A549 (cell line): ENCODE measurements at regions not wholly inside any gene's neighbourhood (a gene's known extent, or its start where the extent isn't known, plus 50 kb on each side); places are given as distances from the start of the nearest gene placed in this dataset.

ENCODE experiments used
- ATAC-seq, 2 experiments: fragments of 200-7000 bp in 1 of 2; fragments of >200 bp in 1 of 2; cut with Nextera tagmentation in 1 of 2; cut with Tn5 transposase in 1 of 2; 3 replicates each; pipeline versions ENCODE4 v1.8.0 to v1.9.1; 2018 to 2020; ENCODE audit warnings: mild to moderate bottlenecking in 1 of 2, moderate library complexity in 1 of 2
- CTCF ChIA-PET: fragments of 300-600 bp; sonication (Branson Sonifier 250); formaldehyde crosslinking; extraction: SDS; loops from one replicate; lab custom pipeline; 2021; ENCODE audit warnings: antibody characterized with exemption, inconsistent platforms; lab: Yijun Ruan, JAX
- POLR2A ChIA-PET: fragments of 350-600 bp; formaldehyde crosslinking; extraction: SDS; loops from one replicate; lab custom pipeline; 2021; ENCODE audit warnings: antibody characterized with exemption, inconsistent platforms; lab: Yijun Ruan, JAX
- DNase-seq, 2 experiments: peaks; one replicate each; pipeline versions ENCODE4 v3.0.0 to v3.0.0-alpha.2; 2011 to 2016; ENCODE audit warnings: low read depth in 1 of 2, low spot score in 1 of 2
- FAIRE-seq: peaks from 2 replicates; lab custom pipeline; 2011; peaks lifted over from hg19 to GRCh38; lab: Jason Lieb, UNC
- H3K27ac ChIP-seq, 2 experiments: fragments of >200 bp; sonication (Bioruptor Twin); formaldehyde crosslinking; 3 replicates each; pipeline ENCODE4 v1.5.1; 2016 to 2017
- H3K4me1 ChIP-seq: fragments of >200 bp; sonication (Bioruptor Twin); formaldehyde crosslinking; 3 replicates; pipeline ENCODE4 v1.6.1; 2016
- H3K4me2 ChIP-seq: fragments of >200 bp; sonication (Bioruptor Twin); formaldehyde crosslinking; 3 replicates; pipeline ENCODE4 v1.6.1; 2016
- H3K4me3 ChIP-seq: fragments of >200 bp; sonication (Bioruptor Twin); formaldehyde crosslinking; 3 replicates; pipeline ENCODE4 v1.5.1; 2016
- H3K9me3 ChIP-seq: fragments of >200 bp; sonication (Bioruptor Twin); formaldehyde crosslinking; 3 replicates; pipeline ENCODE4 v1.6.1; 2016
- CBX2 ChIP-seq: fragments of 200-600 bp; sonication (generic); IDR thresholded peaks from 2 replicates; pipeline ENCODE4 v1.6.1; 2016; ENCODE audit warnings: low read depth, mild to moderate bottlenecking, borderline replicate concordance
- CHD4 ChIP-seq: fragments of 200-600 bp; sonication (generic); IDR thresholded peaks from 2 replicates; pipeline ENCODE4 v1.6.1; 2016; ENCODE audit warnings: antibody characterized with exemption, mild to moderate bottlenecking, borderline replicate concordance
- EHMT2 ChIP-seq: fragments of 200-600 bp; sonication (generic); IDR thresholded peaks from 2 replicates; pipeline ENCODE4 v1.6.1; 2016; ENCODE audit warnings: antibody characterized with exemption, low read depth, mild to moderate bottlenecking, moderate library complexity
- FOSL2 ChIP-seq, 2 experiments: fragments of 450-650 bp in 1 of 2; fragments of >200 bp in 1 of 2; sonication (Bioruptor Twin) in 1 of 2; formaldehyde crosslinking; IDR thresholded peaks; 2 replicates each; pipeline versions ENCODE4 v1.5.0 to v1.6.1; 2016 to 2020; ENCODE audit warnings: mild to moderate bottlenecking in 1 of 2, moderate library complexity in 1 of 2
- FOXS1 ChIP-seq: fragments of 250-450 bp; sonication (Bioruptor Pico); IDR thresholded peaks from 2 replicates; pipeline ENCODE4 v1.5.0; 2020; ENCODE audit warnings: mild to moderate bottlenecking, moderate library complexity
- HOXA7 ChIP-seq: fragments of 250-450 bp; sonication (Bioruptor Pico); IDR thresholded peaks from 2 replicates; pipeline ENCODE4 v1.5.0; 2020; ENCODE audit warnings: mild to moderate bottlenecking, moderate library complexity
- NFE2L2 ChIP-seq: fragments of 150-350 bp; conservative IDR thresholded peaks from 2 replicates; pipeline ENCODE4 v1.6.1; 2014; ENCODE audit warnings: low read length
- PHF8 ChIP-seq: fragments of 200-600 bp; sonication (generic); IDR thresholded peaks from 2 replicates; pipeline ENCODE4 v1.6.1; 2016; ENCODE audit warnings: low read depth, mild to moderate bottlenecking, antibody characterized with exemption, moderate library complexity, borderline replicate concordance
- POLR2A ChIP-seq: IDR thresholded peaks from 2 replicates; pipeline ENCODE4 v1.6.1; 2012; ENCODE audit warnings: mild to moderate bottlenecking, low read length
- SMC3 ChIP-seq: fragments of >200 bp; sonication (Bioruptor Twin); formaldehyde crosslinking; IDR thresholded peaks from 3 replicates; pipeline ENCODE4 v1.6.1; 2018; ENCODE audit warnings: inconsistent platforms
- SREBF2 ChIP-seq: fragments of 450-650 bp; IDR thresholded peaks from 2 replicates; pipeline ENCODE4 v1.6.1; 2014; ENCODE audit warnings: mild to moderate bottlenecking, moderate library complexity
- TFCP2L1 ChIP-seq: fragments of 250-450 bp; sonication (Bioruptor Pico); IDR thresholded peaks from 2 replicates; pipeline ENCODE4 v1.5.0; 2021; ENCODE audit warnings: mild to moderate bottlenecking
- ZFP36 ChIP-seq: fragments of 450-650 bp; IDR thresholded peaks from 2 replicates; pipeline ENCODE4 v1.6.1; 2014; ENCODE audit warnings: borderline replicate concordance; ENCODE audit not compliant: partially characterized antibody
- ZSCAN20 ChIP-seq: fragments of 250-450 bp; sonication (Bioruptor Pico); IDR thresholded peaks from 2 replicates; pipeline ENCODE4 v1.8.0; 2022; ENCODE audit warnings: mild to moderate bottlenecking, moderate library complexity
- WGBS: methylation state at CpG from one replicate; pipeline ENCODE4 v1.1.6; 2017; ENCODE audit errors: missing lambda C conversion rate; 5-methylcytosine and 5-hydroxymethylcytosine counted together
- TF ChIP-seq, protein P1 (sequence below): fragments of 200-600 bp; sonication (generic); IDR thresholded peaks from 2 replicates; pipeline ENCODE4 v1.6.1; 2016; ENCODE audit warnings: antibody characterized with exemption, mild to moderate bottlenecking, moderate library complexity
- TF ChIP-seq, protein P2 (sequence below): fragments of >200 bp; sonication (Bioruptor Twin); formaldehyde crosslinking; IDR thresholded peaks from 3 replicates; pipeline ENCODE4 v1.6.1; 2016
- TF ChIP-seq, protein P3 (sequence below): fragments of >200 bp; sonication (Bioruptor Twin); formaldehyde crosslinking; IDR thresholded peaks from 2 replicates; pipeline ENCODE4 v1.6.1; 2016

DNA sequence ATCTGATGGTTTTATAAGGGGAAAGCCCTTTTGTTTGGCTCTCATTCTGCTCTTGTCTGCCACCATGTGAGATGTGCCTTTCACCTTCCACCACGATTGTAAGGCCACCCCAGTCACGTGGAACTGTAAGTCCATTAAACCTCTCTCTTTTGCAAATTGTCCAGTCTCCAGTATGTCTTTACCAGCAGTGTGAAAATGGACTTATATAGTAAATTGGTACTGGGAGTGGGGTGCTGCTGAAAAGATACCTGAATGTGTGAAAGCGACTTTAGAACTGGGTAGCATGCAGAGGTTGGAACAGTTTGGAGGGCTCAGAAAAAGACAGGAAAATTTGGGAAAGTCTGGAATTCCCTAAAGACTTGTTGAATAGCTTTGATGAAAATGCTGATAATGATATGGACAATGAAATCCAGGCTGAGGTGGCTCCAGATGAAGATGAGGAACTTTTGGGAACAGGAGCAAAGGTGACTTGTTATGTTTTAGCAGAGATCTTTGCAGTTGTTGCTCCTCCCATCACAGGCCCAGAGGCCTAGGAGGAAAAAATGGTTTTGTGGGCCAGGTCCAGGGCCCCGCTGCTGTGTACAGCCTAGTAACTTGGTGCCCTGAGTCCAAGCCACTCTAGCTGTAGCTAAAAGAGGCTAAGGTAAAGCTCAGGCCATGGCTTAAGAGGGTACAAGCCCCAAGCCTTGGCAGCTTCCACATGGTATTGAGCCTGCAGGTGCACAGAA, 275.7 kb upstream of the NPSR1 start:
- no peak for TF ChIP-seq FOSL2 (IDR thresholded peaks at IDR 0.05)
- TF ChIP-seq FOSL2 (CRISPR knock-in tag; IDR thresholded peaks at IDR 0.05): no peak
- no peak for TF ChIP-seq PHF8
- peak; percentile 93 for TF ChIP-seq ZFP36
- no peak for TF ChIP-seq SMC3
- no peak for TF ChIP-seq FOXS1 (CRISPR knock-in tag)
- TF ChIP-seq NFE2L2: no peak
- POLR2A ChIA-PET: no interaction called here

DNA sequence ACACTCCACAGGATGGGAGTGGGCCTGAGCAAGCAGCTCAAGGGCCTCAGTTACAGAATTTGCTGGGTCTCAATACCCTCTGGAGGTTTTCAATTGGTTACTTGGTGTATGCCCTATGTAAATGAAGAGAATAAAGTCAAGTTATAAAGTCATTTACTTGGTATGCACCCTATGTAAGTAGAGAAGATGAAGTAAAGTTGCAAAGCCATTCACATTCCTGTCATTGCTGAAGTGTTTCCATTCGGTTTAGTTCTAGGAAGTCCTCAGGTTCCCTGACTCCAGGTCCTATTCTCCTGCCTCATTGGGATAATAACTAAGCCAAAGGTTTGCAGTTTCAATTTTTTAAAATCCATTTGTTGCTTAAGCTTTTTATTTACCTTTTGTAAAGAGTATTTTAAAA, 272.6 kb upstream of the NPSR1 start:
- TF ChIP-seq EHMT2: no peak
- no peak for TF ChIP-seq HOXA7
- no peak for TF ChIP-seq ZSCAN20
- no peak for DNase-seq
- Histone ChIP-seq H3K27ac (no peak overlapping the region), H3K4me3 (no peak overlapping the region), H3K4me2 (no peak overlapping the region), H3K9me3 (peaks cover 18% of the 10 kb centered on the region), H3K4me1 (no peaks in the 10 kb centered on the region)
- CTCF ChIA-PET: interaction anchor here (0.6 to 1.5 kb wide), 2 partner anchors 438 to 453 kb away, joined by 3 read pairs; no protein-coding TSS in a partner anchor
- POLR2A ChIA-PET: interaction anchor here (0.6 kb wide), 1 partner anchor 125 kb away, joined by 3 read pairs; no protein-coding TSS in a partner anchor
- FAIRE-seq: no peak
- WGBS: 17% methylated on average over 1 of the region's 1 CpG
- no peak for ATAC-seq

More for the DNA sequence above, 275.7 kb upstream of the NPSR1 start:
- Histone ChIP-seq H3K4me3 (no peak overlapping the region), H3K4me1 (no peaks in the 10 kb centered on the region), H3K27ac (no peak overlapping the region), H3K9me3 (peaks cover 18% of the 10 kb centered on the region), H3K4me2 (no peak overlapping the region)
- no peak for DNase-seq
- WGBS: 33% methylated on average over 4 of the region's 4 CpGs
- ATAC-seq: no peak
- CTCF ChIA-PET: no interaction called here
- no peak for FAIRE-seq

DNA sequence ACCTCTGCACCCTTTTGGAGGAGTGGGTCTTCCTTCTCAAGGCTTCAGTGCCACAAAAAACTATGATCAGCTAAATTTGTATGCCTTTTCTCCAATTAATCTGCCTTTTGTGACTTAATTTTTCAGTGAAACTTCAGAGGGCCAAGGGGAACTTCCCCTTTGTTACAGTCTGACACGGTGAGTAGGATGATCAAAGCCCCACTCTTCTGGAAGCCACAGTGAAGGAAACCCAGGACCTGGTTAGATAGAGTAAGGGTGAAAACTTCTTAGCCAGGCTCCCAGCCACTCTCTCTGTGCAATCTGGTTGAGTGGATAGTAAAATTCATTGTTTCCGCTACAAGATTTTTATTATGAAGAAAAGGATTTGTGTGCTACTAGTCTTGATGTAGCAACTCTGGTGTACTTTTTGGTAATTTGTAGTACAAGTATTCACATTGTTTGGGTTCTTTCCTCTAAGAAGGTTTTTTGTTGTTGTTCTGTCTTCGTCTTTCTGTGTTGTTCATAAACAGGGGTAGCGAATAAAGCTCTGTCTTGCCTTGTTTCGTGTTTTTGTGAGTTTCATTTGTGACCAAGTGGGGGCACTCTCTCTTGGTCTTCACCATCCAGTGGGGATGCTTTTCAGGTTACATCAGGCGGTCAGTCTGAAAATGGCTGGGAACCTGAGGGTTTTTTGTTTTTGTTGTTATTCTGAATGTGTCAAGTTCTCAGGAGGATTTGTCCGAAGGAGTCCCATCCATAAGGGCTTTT, 268.5 kb upstream of the NPSR1 start:
- CTCF ChIA-PET: no interaction called here
- WGBS: 78% methylated on average over 7 of the region's 7 CpGs
- no peak for ATAC-seq
- H3K4me3 ChIP-seq: no peak overlapping the region
- no peak for DNase-seq
- H3K4me2 ChIP-seq: no peak overlapping the region
- no peaks in the 10 kb centered on the region for H3K4me1 ChIP-seq
- POLR2A ChIA-PET: no interaction called here
- no peak overlapping the region for H3K27ac ChIP-seq
- no peaks in the 10 kb centered on the region for H3K9me3 ChIP-seq
- no peak for FAIRE-seq
- no peak for TF ChIP-seq TFCP2L1 (CRISPR knock-in tag)
- TF ChIP-seq, protein P1, sequence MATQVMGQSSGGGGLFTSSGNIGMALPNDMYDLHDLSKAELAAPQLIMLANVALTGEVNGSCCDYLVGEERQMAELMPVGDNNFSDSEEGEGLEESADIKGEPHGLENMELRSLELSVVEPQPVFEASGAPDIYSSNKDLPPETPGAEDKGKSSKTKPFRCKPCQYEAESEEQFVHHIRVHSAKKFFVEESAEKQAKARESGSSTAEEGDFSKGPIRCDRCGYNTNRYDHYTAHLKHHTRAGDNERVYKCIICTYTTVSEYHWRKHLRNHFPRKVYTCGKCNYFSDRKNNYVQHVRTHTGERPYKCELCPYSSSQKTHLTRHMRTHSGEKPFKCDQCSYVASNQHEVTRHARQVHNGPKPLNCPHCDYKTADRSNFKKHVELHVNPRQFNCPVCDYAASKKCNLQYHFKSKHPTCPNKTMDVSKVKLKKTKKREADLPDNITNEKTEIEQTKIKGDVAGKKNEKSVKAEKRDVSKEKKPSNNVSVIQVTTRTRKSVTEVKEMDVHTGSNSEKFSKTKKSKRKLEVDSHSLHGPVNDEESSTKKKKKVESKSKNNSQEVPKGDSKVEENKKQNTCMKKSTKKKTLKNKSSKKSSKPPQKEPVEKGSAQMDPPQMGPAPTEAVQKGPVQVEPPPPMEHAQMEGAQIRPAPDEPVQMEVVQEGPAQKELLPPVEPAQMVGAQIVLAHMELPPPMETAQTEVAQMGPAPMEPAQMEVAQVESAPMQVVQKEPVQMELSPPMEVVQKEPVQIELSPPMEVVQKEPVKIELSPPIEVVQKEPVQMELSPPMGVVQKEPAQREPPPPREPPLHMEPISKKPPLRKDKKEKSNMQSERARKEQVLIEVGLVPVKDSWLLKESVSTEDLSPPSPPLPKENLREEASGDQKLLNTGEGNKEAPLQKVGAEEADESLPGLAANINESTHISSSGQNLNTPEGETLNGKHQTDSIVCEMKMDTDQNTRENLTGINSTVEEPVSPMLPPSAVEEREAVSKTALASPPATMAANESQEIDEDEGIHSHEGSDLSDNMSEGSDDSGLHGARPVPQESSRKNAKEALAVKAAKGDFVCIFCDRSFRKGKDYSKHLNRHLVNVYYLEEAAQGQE: no peak
- TF ChIP-seq CBX2: no peak
- no peak for TF ChIP-seq ZFP36
- no peak for TF ChIP-seq POLR2A
- TF ChIP-seq, protein P2, sequence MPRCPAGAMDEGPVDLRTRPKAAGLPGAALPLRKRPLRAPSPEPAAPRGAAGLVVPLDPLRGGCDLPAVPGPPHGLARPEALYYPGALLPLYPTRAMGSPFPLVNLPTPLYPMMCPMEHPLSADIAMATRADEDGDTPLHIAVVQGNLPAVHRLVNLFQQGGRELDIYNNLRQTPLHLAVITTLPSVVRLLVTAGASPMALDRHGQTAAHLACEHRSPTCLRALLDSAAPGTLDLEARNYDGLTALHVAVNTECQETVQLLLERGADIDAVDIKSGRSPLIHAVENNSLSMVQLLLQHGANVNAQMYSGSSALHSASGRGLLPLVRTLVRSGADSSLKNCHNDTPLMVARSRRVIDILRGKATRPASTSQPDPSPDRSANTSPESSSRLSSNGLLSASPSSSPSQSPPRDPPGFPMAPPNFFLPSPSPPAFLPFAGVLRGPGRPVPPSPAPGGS: no peak
- TF ChIP-seq, protein P3, sequence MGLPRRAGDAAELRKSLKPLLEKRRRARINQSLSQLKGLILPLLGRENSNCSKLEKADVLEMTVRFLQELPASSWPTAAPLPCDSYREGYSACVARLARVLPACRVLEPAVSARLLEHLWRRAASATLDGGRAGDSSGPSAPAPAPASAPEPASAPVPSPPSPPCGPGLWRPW: no peak
- TF ChIP-seq CHD4: no peak
- no peak for TF ChIP-seq SREBF2
